Panc1 (cell line): ENCODE measurements at regions not wholly inside any gene's neighbourhood (a gene's known extent, or its start where the extent isn't known, plus 50 kb on each side); places are given as distances from the start of the nearest gene placed in this dataset.

Experiments used
- SIN3A ChIP-seq: IDR thresholded peaks from 2 replicates; pipeline ENCODE4 v1.6.1; 2012; ENCODE audit warnings: low read depth, mild to moderate bottlenecking, low read length, moderate library complexity, borderline replicate concordance; ENCODE audit not compliant: insufficient read depth
- TF ChIP-seq, protein P1 (sequence below): fragments of 450-650 bp; IDR thresholded peaks from 2 replicates; pipeline ENCODE4 v1.5.1; 2017; ENCODE audit warnings: mild to moderate bottlenecking

- TF ChIP-seq, protein P1, sequence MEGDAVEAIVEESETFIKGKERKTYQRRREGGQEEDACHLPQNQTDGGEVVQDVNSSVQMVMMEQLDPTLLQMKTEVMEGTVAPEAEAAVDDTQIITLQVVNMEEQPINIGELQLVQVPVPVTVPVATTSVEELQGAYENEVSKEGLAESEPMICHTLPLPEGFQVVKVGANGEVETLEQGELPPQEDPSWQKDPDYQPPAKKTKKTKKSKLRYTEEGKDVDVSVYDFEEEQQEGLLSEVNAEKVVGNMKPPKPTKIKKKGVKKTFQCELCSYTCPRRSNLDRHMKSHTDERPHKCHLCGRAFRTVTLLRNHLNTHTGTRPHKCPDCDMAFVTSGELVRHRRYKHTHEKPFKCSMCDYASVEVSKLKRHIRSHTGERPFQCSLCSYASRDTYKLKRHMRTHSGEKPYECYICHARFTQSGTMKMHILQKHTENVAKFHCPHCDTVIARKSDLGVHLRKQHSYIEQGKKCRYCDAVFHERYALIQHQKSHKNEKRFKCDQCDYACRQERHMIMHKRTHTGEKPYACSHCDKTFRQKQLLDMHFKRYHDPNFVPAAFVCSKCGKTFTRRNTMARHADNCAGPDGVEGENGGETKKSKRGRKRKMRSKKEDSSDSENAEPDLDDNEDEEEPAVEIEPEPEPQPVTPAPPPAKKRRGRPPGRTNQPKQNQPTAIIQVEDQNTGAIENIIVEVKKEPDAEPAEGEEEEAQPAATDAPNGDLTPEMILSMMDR: no peak
- TF ChIP-seq SIN3A: no peak
These were observed 352.5 kb downstream of the GPAM start for GRCh38 chr10:111831058-111831457.
